H1 (cell line): ENCODE measurements at regions not wholly inside any gene's neighbourhood (a gene's known extent, or its start where the extent isn't known, plus 50 kb on each side); places are given as distances from the start of the nearest gene placed in this dataset.

Source experiments
- CTBP2 ChIP-seq: IDR thresholded peaks from 2 replicates; pipeline ENCODE4 v1.7.0; 2011; ENCODE audit warnings: borderline replicate concordance, mild to moderate bottlenecking, moderate library complexity, mixed read lengths, low read length; ENCODE audit not compliant: insufficient read depth, insufficient read length
- HDAC2 ChIP-seq, 2 experiments: fragments of 300-600 bp in 1 of 2; sonication (generic) in 1 of 2; IDR thresholded peaks; 2 replicates each; pipeline ENCODE4 v1.6.1; 2011 to 2012; ENCODE audit warnings: low read depth in 2 of 2, low read length in 2 of 2, mild to moderate bottlenecking in 2 of 2, moderate library complexity in 2 of 2, borderline replicate concordance in 1 of 2, inconsistent platforms in 1 of 2
- KDM5A ChIP-seq: fragments of 200-600 bp; IDR thresholded peaks from 2 replicates; pipeline ENCODE4 v1.7.1; 2012; ENCODE audit warnings: mild to moderate bottlenecking, low read length, inconsistent platforms, mixed read lengths
- NANOG ChIP-seq: IDR thresholded peaks from 2 replicates; pipeline ENCODE4 v1.6.1; 2011; ENCODE audit warnings: low read length, low read depth, mild to moderate bottlenecking, inconsistent platforms; ENCODE audit not compliant: insufficient read depth, poor library complexity, severe bottlenecking
- POLR2A ChIP-seq, 2 experiments: IDR thresholded peaks; 1 replicate in 1 of 2; 2 replicates in 1 of 2; pipeline ENCODE4 v1.6.1; 2011; ENCODE audit warnings: low read depth in 2 of 2, low read length in 2 of 2, mild to moderate bottlenecking in 2 of 2; ENCODE audit errors: control extremely low read depth in 1 of 2
- RFX5 ChIP-seq: IDR thresholded peaks from 2 replicates; pipeline ENCODE4 v1.6.1; 2011; ENCODE audit warnings: low read depth, low read length, improper control_type of control experiment, borderline replicate concordance

GRCh38 chr2:8371653-8372052 is 310.2 kb upstream of the ID2 start (continued):
- TF ChIP-seq KDM5A, result no peak
- TF ChIP-seq RFX5, result no peak
- no peak for TF ChIP-seq HDAC2 (IDR thresholded peaks at IDR 0.05; ENCODE audit: borderline replicate concordance in 1 of 2, low read depth in 2 of 2, low read length in 2 of 2)
- no peak for TF ChIP-seq POLR2A (IDR thresholded peaks at IDR 0.05; ENCODE audit: control extremely low read depth in 1 of 2, low read depth in 2 of 2, low read length in 2 of 2)
- TF ChIP-seq CTBP2, result no peak
- TF ChIP-seq NANOG, result no peak
